Stomach smooth muscle (tissue), 2 donors: ENCODE measurements at regions not wholly inside any gene's neighbourhood (a gene's known extent, or its start where the extent isn't known, plus 50 kb on each side); places are given as distances from the start of the nearest gene placed in this dataset.
A peak's percentile ranks its signal among the peaks of the same experiment; 100 is the strongest.

Experiments
- H3K27ac ChIP-seq: one replicate; pipeline ENCODE4 v1.7.0; 2013; ENCODE audit warnings: mild to moderate bottlenecking, low read length, inconsistent platforms
- H3K27me3 ChIP-seq, 2 donors: one replicate each; pipeline ENCODE4 v1.7.0; 2013; ENCODE audit warnings: low read length in 2 of 2; ENCODE audit not compliant: insufficient read depth in 2 of 2, control insufficient read depth in 1 of 2
- H3K36me3 ChIP-seq, 2 donors: one replicate each; pipeline ENCODE4 v1.7.0; 2013; ENCODE audit warnings: low read length in 2 of 2; ENCODE audit not compliant: control insufficient read depth in 2 of 2, insufficient read depth in 2 of 2
- H3K4me1 ChIP-seq: one replicate; pipeline ENCODE4 v1.7.0; 2013; ENCODE audit warnings: low read length; ENCODE audit not compliant: control insufficient read depth, insufficient read depth
- H3K4me3 ChIP-seq, 2 donors: one replicate each; pipeline ENCODE4 v1.7.0; 2013; ENCODE audit warnings: low read length in 2 of 2
- H3K9ac ChIP-seq, 2 donors: one replicate each; pipeline ENCODE4 v1.7.0; 2013; ENCODE audit warnings: low read length in 2 of 2, mild to moderate bottlenecking in 1 of 2
- H3K9me3 ChIP-seq, 2 donors: one replicate each; pipeline ENCODE4 v1.7.0; 2013; ENCODE audit warnings: low read length in 2 of 2; ENCODE audit not compliant: control insufficient read depth in 2 of 2
- donor health status: healthy.
- donor health status: Pancreatic carcinoma.

DNA sequence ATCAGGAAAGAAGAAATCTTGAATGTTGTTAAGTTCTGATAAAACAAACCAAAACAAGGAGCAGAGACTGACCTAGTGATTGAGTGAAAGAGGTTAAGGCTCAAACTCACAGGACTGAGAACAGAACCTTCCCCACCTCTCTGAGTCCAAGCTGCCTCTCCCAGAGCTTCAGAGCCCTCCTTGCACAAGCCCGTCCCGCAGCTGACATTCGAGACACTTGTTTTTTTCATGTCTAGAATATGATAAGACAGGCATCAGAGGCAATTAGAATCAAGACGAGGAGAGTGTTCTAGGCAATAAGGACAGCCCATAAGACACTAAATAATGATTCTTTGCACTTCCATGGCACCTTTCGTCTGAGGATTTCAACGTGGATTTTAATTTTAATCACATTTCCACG lies 140.6 kb downstream of the PXDC1 start:
- Histone ChIP-seq H3K4me3 (no peak overlapping the region), H3K36me3 (no peaks in the 10 kb centered on the region), H3K9me3 (no peaks in the 10 kb centered on the region), H3K27ac (no peak overlapping the region), H3K9ac (no peak overlapping the region), H3K4me1 (no peaks in the 10 kb centered on the region), H3K27me3 (no peaks in the 10 kb centered on the region)

DNA sequence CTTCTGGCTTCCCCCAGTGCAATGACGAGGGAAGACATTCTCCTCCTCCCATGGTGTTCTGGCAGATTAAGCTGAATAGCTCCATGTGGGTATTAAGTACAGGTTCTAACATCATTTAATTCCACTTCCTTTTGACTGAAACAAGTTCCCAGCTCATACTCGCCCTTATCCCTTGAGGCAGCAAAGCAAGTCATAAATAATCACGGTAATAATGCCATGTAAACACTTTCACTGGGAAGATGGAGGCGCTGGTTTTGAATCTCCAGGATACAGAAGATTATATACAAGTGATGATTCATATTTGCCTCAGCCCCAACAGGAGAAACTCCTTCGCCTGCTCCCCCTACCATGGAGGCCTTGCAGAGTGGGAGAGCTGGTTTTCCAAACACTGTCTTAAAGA lies 141.3 kb downstream of the PXDC1 start:
- Histone ChIP-seq H3K4me1 (no peaks in the 10 kb centered on the region), H3K9me3 (no peaks in the 10 kb centered on the region), H3K27ac (no peak overlapping the region), H3K36me3 (no peaks in the 10 kb centered on the region), H3K27me3 (no peaks in the 10 kb centered on the region), H3K9ac (no peak overlapping the region), H3K4me3 (no peak overlapping the region)

GRCh38 chr6:3609388-3609787 lies 142.1 kb downstream of the PXDC1 start:
- Histone ChIP-seq H3K27me3 (no peaks in the 10 kb centered on the region), H3K36me3 (no peaks in the 10 kb centered on the region), H3K9me3 (no peaks in the 10 kb centered on the region), H3K9ac (no peak overlapping the region), H3K4me1 (no peaks in the 10 kb centered on the region), H3K4me3 (no peak overlapping the region), H3K27ac (no peak overlapping the region)

- no peaks in the 10 kb centered on the region for H3K9me3 ChIP-seq
- H3K4me3 ChIP-seq: peak overlapping the region in 1 of 2 donors; percentile 35
- H3K27ac ChIP-seq: no peak overlapping the region
- no peaks in the 10 kb centered on the region for H3K36me3 ChIP-seq
- no peak overlapping the region for H3K9ac ChIP-seq
- no peaks in the 10 kb centered on the region for H3K27me3 ChIP-seq
- H3K4me1 ChIP-seq: no peaks in the 10 kb centered on the region
These were observed 143.4 kb downstream of the PXDC1 start for GRCh38 chr6:3608159-3608558.

GRCh38 chr6:3607599-3607998 lies 143.9 kb downstream of the PXDC1 start:
- H3K36me3 ChIP-seq: no peaks in the 10 kb centered on the region
- H3K27me3 ChIP-seq: no peaks in the 10 kb centered on the region
- peak overlapping the region in 1 of 2 donors; percentile 35 for H3K4me3 ChIP-seq
- no peak overlapping the region for H3K9ac ChIP-seq
- H3K4me1 ChIP-seq: no peaks in the 10 kb centered on the region
- peaks cover 0 to 4% of the 10 kb centered on the region in 2 donors for H3K9me3 ChIP-seq
- H3K27ac ChIP-seq: no peak overlapping the region

DNA sequence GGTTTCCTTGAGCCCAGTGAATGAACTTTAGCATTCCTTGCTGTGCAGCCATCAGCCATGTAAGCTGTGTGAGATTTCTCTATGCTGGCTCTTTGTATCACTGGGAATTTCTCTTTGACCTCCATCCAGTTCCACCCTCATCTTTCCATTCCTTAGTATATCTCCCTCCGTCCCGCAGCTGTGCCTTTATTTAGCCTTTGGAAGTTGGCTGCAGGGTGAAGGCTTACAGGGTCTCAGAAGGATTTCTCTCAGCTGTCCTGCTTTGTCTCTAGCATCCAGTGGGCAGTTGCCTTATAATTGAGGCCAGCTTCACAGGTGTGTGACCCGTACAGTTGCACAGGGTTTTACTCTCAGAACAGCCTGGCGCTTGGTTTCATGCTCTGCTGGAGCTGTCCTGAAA lies 144.3 kb downstream of the PXDC1 start:
- Histone ChIP-seq H3K27me3 (no peaks in the 10 kb centered on the region), H3K27ac (no peak overlapping the region), H3K4me1 (no peaks in the 10 kb centered on the region), H3K9ac (no peak overlapping the region), H3K4me3 (no peak overlapping the region), H3K36me3 (no peaks in the 10 kb centered on the region), H3K9me3 (peaks cover 0 to 5% of the 10 kb centered on the region in 2 donors)

DNA sequence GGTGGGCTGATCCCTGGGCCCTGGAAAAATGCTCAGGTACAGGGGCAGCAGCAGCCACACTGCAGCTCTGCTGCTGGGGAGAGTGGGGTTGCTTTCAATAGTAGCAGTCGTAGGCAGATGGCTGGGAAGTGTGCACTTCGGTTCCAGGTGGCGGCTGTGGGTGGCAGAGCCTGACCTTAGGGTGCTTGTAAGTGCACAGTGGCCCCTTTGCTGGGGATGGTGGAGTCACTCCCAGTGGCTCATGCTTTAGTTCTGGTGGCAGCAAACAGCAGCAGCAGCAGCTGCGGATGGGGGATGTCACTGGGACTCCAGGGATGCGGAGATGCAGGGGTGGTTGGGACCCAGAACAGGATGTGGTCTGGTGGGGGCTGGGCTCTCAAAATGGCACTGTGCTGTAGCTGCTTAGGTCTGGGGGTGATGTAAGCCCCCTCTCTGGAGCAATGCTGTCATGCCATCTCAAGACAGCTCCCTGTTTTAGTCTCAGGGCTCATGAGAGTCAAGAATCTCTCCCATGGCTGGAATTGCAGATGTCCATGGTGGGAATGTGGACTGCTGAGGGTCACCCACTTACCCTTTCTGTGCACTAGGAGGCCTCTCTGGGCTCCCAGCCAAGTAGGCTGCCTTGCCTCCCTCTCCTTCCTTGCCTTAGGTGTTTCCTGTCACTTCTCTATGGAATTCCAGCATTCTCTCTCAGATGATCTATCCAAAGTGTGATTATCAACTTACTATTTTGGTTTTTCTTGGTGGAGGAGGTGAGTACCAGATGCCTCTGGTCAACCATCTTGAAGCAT lies 146.7 kb upstream of the SLC22A23 start:
- Histone ChIP-seq H3K27ac (no peak overlapping the region), H3K27me3 (no peaks in the 10 kb centered on the region), H3K4me3 (no peak overlapping the region)

DNA sequence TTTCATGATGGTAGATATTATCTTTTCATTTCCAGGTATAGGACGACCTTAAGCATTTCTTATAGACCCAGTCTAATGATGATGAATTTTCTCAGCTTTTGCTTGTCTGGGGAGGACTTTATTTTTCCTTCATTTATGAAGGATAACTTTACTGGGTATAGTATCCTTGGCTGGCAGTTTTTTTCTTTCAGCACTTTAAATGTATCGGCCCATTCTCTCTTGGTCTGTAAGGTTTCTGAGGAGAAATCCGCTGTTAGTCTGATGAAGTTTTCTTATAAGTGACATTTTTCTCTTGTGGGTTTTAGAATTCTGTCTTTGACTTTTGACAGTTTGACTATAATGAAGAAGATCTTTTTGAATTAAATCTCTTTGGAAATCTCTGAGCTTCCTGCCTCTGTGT lies 144.7 kb upstream of the SLC22A23 start:
- H3K9ac ChIP-seq: no peak overlapping the region
- H3K9me3 ChIP-seq: peaks cover 0 to 5% of the 10 kb centered on the region in 2 donors
- no peaks in the 10 kb centered on the region for H3K27me3 ChIP-seq
- H3K4me1 ChIP-seq: no peaks in the 10 kb centered on the region
- H3K27ac ChIP-seq: no peak overlapping the region
- H3K4me3 ChIP-seq: no peak overlapping the region
- no peaks in the 10 kb centered on the region for H3K36me3 ChIP-seq

More for the DNA sequence above, 146.7 kb upstream of the SLC22A23 start:
- H3K4me1 ChIP-seq: no peaks in the 10 kb centered on the region
- no peaks in the 10 kb centered on the region for H3K36me3 ChIP-seq
- H3K9me3 ChIP-seq: peaks cover 0 to 5% of the 10 kb centered on the region in 2 donors
- H3K9ac ChIP-seq: no peak overlapping the region

- no peak overlapping the region for H3K9ac ChIP-seq
- no peak overlapping the region for H3K27ac ChIP-seq
- H3K4me1 ChIP-seq: no peaks in the 10 kb centered on the region
- no peak overlapping the region for H3K4me3 ChIP-seq
- H3K27me3 ChIP-seq: no peaks in the 10 kb centered on the region
- no peaks in the 10 kb centered on the region for H3K36me3 ChIP-seq
- H3K9me3 ChIP-seq: peaks cover 0 to 1% of the 10 kb centered on the region in 2 donors
These were observed 140.7 kb upstream of the SLC22A23 start for GRCh38 chr6:3597500-3598064.

- no peak overlapping the region for H3K27ac ChIP-seq
- no peaks in the 10 kb centered on the region for H3K9me3 ChIP-seq
- H3K4me3 ChIP-seq: no peak overlapping the region
- H3K36me3 ChIP-seq: no peaks in the 10 kb centered on the region
- no peaks in the 10 kb centered on the region for H3K4me1 ChIP-seq
- H3K9ac ChIP-seq: no peak overlapping the region
- no peaks in the 10 kb centered on the region for H3K27me3 ChIP-seq
These were observed 139.9 kb upstream of the SLC22A23 start for GRCh38 chr6:3596766-3597165.

DNA sequence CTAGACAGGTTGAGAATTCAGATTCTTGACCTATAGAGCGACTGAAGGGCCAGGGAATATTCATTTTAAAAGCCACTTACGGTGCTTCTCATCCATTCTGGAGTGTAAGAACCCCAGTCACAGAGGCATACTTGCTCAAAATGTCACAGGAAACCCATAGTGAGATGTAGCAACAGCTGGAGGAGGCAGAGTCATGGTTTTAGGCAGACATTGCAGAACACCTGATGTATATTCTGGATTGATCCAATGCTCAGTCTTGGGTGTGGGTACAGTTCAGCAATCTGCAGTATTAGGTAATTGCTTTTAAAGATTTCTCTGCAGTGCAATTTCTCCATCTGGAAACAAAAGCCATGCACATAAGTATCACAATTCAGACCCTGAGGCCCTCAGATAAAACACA lies 137.4 kb upstream of the SLC22A23 start:
- Histone ChIP-seq H3K9me3 (no peaks in the 10 kb centered on the region), H3K36me3 (no peaks in the 10 kb centered on the region), H3K4me1 (no peaks in the 10 kb centered on the region), H3K27me3 (no peaks in the 10 kb centered on the region), H3K27ac (no peak overlapping the region), H3K9ac (no peak overlapping the region), H3K4me3 (no peak overlapping the region)
